Neural progenitor cell (in vitro differentiated cells): ENCODE measurements at regions not wholly inside any gene's neighbourhood (a gene's known extent, or its start where the extent isn't known, plus 50 kb on each side); places are given as distances from the start of the nearest gene placed in this dataset.

ENCODE experiments used
- DNase-seq: peaks from one replicate; pipeline ENCODE4 v3.0.0-alpha.2; 2016; ENCODE audit warnings: low spot score
- H2AFZ ChIP-seq: fragments of 200-600 bp; sonication (generic); replicated peaks from 2 replicates; pipeline ENCODE4 v1.6.1; 2016; ENCODE audit warnings: antibody characterized with exemption
- H3F3A ChIP-seq: fragments of 200-600 bp; sonication (generic); 2 replicates; pipeline ENCODE4 v1.6.1; 2016; ENCODE audit warnings: antibody characterized with exemption, low read depth
- H3K27ac ChIP-seq: fragments of 200-600 bp; sonication (generic); 2 replicates; pipeline ENCODE4 v1.5.1; 2016; ENCODE audit warnings: mild to moderate bottlenecking
- H3K27me3 ChIP-seq: fragments of 200-600 bp; sonication (generic); 2 replicates; pipeline ENCODE4 v1.6.1; 2016; ENCODE audit warnings: mild to moderate bottlenecking, moderate library complexity
- H3K36me3 ChIP-seq: fragments of 200-600 bp; sonication (generic); 2 replicates; pipeline ENCODE4 v1.5.1; 2016
- H3K4me1 ChIP-seq: fragments of 200-600 bp; sonication (generic); 2 replicates; pipeline ENCODE4 v1.6.1; 2016; ENCODE audit warnings: mixed run types
- H3K4me2 ChIP-seq: fragments of 200-600 bp; sonication (generic); 2 replicates; pipeline ENCODE4 v1.6.1; 2016
- H3K4me3 ChIP-seq: fragments of 200-600 bp; sonication (generic); 2 replicates; pipeline ENCODE4 v1.5.1; 2016
- H3K79me2 ChIP-seq: fragments of 200-600 bp; sonication (generic); 2 replicates; pipeline ENCODE4 v1.6.1; 2016; ENCODE audit warnings: low read depth
- H3K9ac ChIP-seq: fragments of 200-600 bp; sonication (generic); 2 replicates; pipeline ENCODE4 v1.6.1; 2016
- H3K9me3 ChIP-seq: fragments of 200-600 bp; sonication (generic); 2 replicates; pipeline ENCODE4 v1.5.1; 2016; ENCODE audit warnings: low read depth
- H4K20me1 ChIP-seq: fragments of 200-600 bp; sonication (generic); 2 replicates; pipeline ENCODE4 v1.6.1; 2016; ENCODE audit warnings: low read depth
- H3K27ac Mint-ChIP-seq: 3 replicates; pipeline ENCODE4 v1.8.0; 2021; ENCODE audit warnings: mixed read lengths
- H3K27me3 Mint-ChIP-seq: 2 replicates; pipeline ENCODE4 v1.8.0; 2022; ENCODE audit warnings: low read depth, mild to moderate bottlenecking, inconsistent platforms, moderate library complexity, mixed read lengths; ENCODE audit not compliant: insufficient read depth
- H3K36me3 Mint-ChIP-seq: 3 replicates; pipeline ENCODE4 v1.8.0; 2021; ENCODE audit warnings: mixed read lengths
- H3K4me1 Mint-ChIP-seq: 3 replicates; pipeline ENCODE4 v1.8.0; 2021; ENCODE audit warnings: mixed read lengths
- H3K4me3 Mint-ChIP-seq: 3 replicates; pipeline ENCODE4 v1.8.0; 2021; ENCODE audit warnings: mild to moderate bottlenecking, moderate library complexity, mixed read lengths
- H3K9me3 Mint-ChIP-seq: 3 replicates; pipeline ENCODE4 v1.8.0; 2020; ENCODE audit warnings: mixed read lengths
- EZH2 ChIP-seq: fragments of 200-600 bp; sonication (generic); IDR thresholded peaks from 2 replicates; pipeline ENCODE4 v1.6.1; 2017; ENCODE audit warnings: antibody characterized with exemption, mild to moderate bottlenecking, moderate library complexity
- EZH2phosphoT487 ChIP-seq: fragments of 200-600 bp; sonication (generic); IDR thresholded peaks from 2 replicates; pipeline ENCODE4 v1.6.1; 2017; ENCODE audit warnings: antibody characterized with exemption
- TF ChIP-seq, protein P1 (sequence below): fragments of 200-600 bp; sonication (generic); IDR thresholded peaks from 2 replicates; pipeline ENCODE4 v1.5.1; 2017; ENCODE audit warnings: antibody characterized with exemption, mild to moderate bottlenecking

GRCh38 chr3:5437783-5438323 is 250.3 kb downstream of the EDEM1 start:
- Mint-ChIP-seq H3K27ac (no peak overlapping the region), H3K27me3 (no peaks in the 10 kb centered on the region), H3K4me3 (no peak overlapping the region), H3K9me3 (no peaks in the 10 kb centered on the region), H3K36me3 (no peaks in the 10 kb centered on the region), H3K4me1 (no peaks in the 10 kb centered on the region)
- Histone ChIP-seq H3K36me3 (no peaks in the 10 kb centered on the region), H3K4me2 (no peak overlapping the region), H4K20me1 (no peaks in the 10 kb centered on the region), H3K9me3 (no peaks in the 10 kb centered on the region), H2AFZ (peak overlapping the region; percentile 38), H3K9ac (no peak overlapping the region), H3K27me3 (no peaks in the 10 kb centered on the region), H3K4me1 (no peaks in the 10 kb centered on the region), H3F3A (no peaks in the 10 kb centered on the region), H3K27ac (no peak overlapping the region), H3K79me2 (no peaks in the 10 kb centered on the region), H3K4me3 (no peak overlapping the region)
- DNase-seq: no peak
- TF ChIP-seq EZH2phosphoT487 (no peak), EZH2 (no peak)
- TF ChIP-seq, protein P1, sequence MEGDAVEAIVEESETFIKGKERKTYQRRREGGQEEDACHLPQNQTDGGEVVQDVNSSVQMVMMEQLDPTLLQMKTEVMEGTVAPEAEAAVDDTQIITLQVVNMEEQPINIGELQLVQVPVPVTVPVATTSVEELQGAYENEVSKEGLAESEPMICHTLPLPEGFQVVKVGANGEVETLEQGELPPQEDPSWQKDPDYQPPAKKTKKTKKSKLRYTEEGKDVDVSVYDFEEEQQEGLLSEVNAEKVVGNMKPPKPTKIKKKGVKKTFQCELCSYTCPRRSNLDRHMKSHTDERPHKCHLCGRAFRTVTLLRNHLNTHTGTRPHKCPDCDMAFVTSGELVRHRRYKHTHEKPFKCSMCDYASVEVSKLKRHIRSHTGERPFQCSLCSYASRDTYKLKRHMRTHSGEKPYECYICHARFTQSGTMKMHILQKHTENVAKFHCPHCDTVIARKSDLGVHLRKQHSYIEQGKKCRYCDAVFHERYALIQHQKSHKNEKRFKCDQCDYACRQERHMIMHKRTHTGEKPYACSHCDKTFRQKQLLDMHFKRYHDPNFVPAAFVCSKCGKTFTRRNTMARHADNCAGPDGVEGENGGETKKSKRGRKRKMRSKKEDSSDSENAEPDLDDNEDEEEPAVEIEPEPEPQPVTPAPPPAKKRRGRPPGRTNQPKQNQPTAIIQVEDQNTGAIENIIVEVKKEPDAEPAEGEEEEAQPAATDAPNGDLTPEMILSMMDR: no peak

- H3K9ac ChIP-seq: no peak overlapping the region
- H4K20me1 ChIP-seq: no peaks in the 10 kb centered on the region
- H2AFZ ChIP-seq: no peak overlapping the region
- H3F3A ChIP-seq: no peaks in the 10 kb centered on the region
- Mint-ChIP-seq H3K4me3 (no peak overlapping the region), H3K9me3 (peaks cover 3% of the 10 kb centered on the region), H3K27ac (no peak overlapping the region), H3K27me3 (no peaks in the 10 kb centered on the region), H3K4me1 (no peaks in the 10 kb centered on the region), H3K36me3 (no peaks in the 10 kb centered on the region)
- TF ChIP-seq EZH2 (no peak), EZH2phosphoT487 (no peak)
- TF ChIP-seq, protein P1: no peak
- H3K79me2 ChIP-seq: no peaks in the 10 kb centered on the region
- no peaks in the 10 kb centered on the region for H3K27me3 ChIP-seq
- H3K4me1 ChIP-seq: no peaks in the 10 kb centered on the region
- H3K36me3 ChIP-seq: no peaks in the 10 kb centered on the region
- H3K4me3 ChIP-seq: no peak overlapping the region
- DNase-seq: no peak
- H3K4me2 ChIP-seq: no peak overlapping the region
- no peaks in the 10 kb centered on the region for H3K9me3 ChIP-seq
- H3K27ac ChIP-seq: no peak overlapping the region
Observed at GRCh38 chr3:5441401-5441800, 253.9 kb downstream of the EDEM1 start.

DNA sequence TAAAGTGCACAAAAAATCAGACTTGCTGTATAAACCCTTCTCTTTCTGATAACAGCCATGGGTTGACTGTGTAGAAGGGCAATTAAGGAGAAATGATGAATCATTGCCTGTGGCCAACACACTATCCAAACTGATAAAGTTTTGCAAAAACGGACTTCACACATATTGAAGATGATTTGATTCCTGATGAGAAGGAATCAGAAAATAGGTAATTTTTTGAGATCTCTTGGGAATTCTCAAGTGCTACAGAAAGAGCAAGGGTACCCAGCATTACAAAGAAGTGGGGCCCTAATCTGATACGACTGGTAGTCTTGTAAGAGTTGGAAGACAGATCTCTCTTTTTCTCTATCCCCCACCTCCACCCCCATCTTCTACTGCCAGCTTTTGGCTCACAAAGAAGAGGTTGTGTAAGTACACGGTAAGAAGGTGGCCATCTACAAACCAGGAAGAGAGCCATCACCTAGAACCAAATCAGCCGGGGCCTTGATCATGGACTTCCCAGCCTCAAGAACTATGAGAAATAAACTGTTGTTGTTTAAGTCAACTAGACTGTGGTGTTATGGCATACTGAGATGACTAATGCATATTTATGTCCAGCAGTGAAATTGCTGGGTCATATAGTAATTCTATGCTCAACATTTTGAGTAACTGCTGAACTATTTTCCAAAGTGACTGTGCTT is 254.7 kb downstream of the EDEM1 start:
- Histone ChIP-seq H2AFZ (no peak overlapping the region), H3K9ac (no peak overlapping the region), H4K20me1 (no peaks in the 10 kb centered on the region), H3K79me2 (no peaks in the 10 kb centered on the region), H3F3A (no peaks in the 10 kb centered on the region), H3K27ac (no peak overlapping the region), H3K36me3 (no peaks in the 10 kb centered on the region), H3K9me3 (no peaks in the 10 kb centered on the region), H3K4me1 (no peaks in the 10 kb centered on the region), H3K4me3 (no peak overlapping the region), H3K27me3 (no peaks in the 10 kb centered on the region), H3K4me2 (no peak overlapping the region)
- no peak for TF ChIP-seq EZH2phosphoT487
- TF ChIP-seq EZH2: no peak
- TF ChIP-seq, protein P1: no peak
- peaks cover 3% of the 10 kb centered on the region for H3K9me3 Mint-ChIP-seq
- no peak overlapping the region for H3K27ac Mint-ChIP-seq
- no peaks in the 10 kb centered on the region for H3K27me3 Mint-ChIP-seq
- H3K4me3 Mint-ChIP-seq: no peak overlapping the region
- H3K36me3 Mint-ChIP-seq: no peaks in the 10 kb centered on the region
- no peaks in the 10 kb centered on the region for H3K4me1 Mint-ChIP-seq
- no peak for DNase-seq
